ENCODE measurements at regions not wholly inside any gene's neighbourhood (a gene's known extent, or its start where the extent isn't known, plus 50 kb on each side); places are given as distances from the start of the nearest gene placed in this dataset.
"Not testable (repeated sequence)": the region's sequence is repeated elsewhere in the genome, so short reads cannot be mapped to it uniquely, and the experiment has no call there.

DNA sequence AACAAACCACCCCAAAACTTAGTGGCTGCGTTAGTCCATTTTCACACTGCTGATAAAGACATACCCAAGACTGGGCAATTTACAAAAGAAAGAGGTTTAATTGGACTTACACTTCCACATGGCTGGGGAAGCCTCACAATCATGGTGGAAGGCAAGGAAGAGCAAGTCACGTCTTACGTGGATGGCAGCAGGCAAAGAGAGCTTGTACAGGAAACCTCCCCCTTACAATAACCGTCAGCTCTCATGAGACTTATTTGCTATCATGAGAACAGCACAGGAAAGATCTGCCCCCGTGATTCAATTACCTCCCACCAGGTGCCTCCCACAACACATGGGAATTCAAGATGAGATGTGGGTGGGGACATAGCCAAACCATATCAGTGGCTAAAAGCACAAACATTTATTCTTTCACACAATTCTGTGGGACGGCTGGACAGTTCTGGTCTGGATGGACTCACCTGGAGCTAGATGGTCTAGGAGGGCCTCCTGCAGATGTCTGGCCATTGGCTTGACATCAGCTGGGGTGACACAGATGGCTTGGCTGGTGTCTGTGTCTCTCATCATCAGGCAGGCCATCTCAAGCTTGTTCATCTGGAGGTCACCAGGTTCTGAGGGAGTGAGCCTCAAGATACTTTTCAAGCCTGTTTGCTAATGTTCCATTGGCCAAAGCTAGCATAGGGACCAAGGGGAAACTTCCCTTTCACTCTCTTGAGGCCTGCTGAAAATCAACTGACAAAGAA is 104.1 kb downstream of the SMIM20 start:
- DNase-seq: not testable (repeated sequence)

DNA sequence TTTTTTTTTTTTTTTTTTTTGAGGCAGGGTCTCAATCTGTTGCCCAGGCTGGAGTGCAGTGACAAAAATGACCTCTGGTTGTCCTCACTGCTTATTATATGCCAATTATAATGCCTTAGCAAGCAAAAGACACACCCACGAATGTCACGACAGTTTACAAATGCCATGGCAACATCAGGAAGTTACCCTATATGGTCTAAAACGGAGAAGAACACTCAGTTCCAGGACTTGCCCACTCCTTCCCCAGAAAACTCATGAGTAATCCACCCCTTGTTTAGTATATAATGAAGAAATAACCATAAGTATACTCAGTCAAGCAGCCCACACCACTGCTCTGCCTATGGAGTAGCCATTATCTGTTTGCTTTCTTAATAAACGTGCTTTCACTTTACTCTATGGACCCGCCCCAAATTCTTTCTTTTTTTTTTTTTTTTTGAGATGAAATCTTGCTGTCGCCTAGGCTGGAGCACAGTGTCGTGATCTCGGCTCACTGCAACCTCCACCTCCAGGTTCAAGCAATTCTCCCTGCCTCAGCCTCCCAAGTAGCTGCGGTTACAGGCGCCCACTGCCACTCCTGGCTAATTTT is 106.2 kb downstream of the SMIM20 start:
- no peak for DNase-seq
- in situ Hi-C loops (cut with MboI; ENCODE audit: low pct_unique_long_range_greater_than_20kb, low sequenced_read_pairs): no loop called here

More for the DNA sequence above, 104.1 kb downstream of the SMIM20 start:
- in situ Hi-C loops (cut with MboI; ENCODE audit: low pct_unique_long_range_greater_than_20kb, low sequenced_read_pairs): not testable (repeated sequence)

GRCh38 chr4:26020881-26021280 is 106.9 kb downstream of the SMIM20 start:
- DNase-seq: no peak
- in situ Hi-C loops (cut with MboI; ENCODE audit: low pct_unique_long_range_greater_than_20kb, low sequenced_read_pairs): no loop called here

GRCh38 chr4:26021417-26022345 is 107.7 kb downstream of the SMIM20 start:
- no peak for DNase-seq
- in situ Hi-C loops (cut with MboI; ENCODE audit: low pct_unique_long_range_greater_than_20kb, low sequenced_read_pairs): no loop called here

DNA sequence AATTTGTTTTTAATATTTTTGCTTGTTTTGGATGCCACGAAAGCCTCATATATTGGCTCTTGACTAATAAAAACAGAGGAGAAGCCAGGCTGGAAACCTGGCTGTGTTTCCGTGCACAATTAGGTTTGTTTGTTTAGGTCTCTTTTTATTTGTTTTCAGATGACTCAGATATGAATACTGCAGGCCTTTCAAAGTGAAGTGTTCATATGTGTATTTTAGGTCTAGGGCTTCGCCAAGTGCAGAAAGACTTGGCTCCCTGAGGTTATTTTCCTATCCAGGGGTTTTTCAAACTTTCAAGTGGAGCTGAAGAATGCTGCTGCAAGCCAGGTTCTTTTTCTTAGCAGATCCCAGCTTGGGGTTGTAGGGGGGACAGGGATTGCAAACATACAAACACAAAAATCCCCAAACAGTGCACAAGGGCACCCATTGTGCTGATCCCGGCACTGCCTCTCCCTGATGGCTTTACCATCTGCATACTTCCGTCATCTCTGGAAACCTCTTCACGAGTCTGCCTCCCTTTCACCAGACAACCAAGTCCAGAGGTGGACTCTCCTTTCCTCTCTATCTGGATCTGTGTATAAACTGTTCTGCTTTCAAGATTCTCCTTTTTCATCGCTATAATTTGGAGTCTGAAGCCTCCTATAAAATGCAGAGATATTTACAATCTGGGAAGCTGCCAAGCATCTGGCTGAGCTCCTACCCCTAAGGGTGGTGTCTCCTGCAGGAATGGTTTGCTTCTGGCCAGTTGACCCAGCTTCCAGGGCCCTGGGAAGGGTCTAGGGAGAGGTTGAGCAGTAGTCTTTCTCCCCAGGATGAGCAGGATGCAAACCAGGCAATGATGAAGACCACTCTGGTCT is 108.6 kb downstream of the SMIM20 start:
- DNase-seq: no peak
- in situ Hi-C loops (cut with MboI; ENCODE audit: low pct_unique_long_range_greater_than_20kb, low sequenced_read_pairs): no loop called here

GRCh38 chr4:26023203-26023972 is 109.4 kb downstream of the SMIM20 start:
- in situ Hi-C loops (cut with MboI; ENCODE audit: low pct_unique_long_range_greater_than_20kb, low sequenced_read_pairs): no loop called here
- no peak for DNase-seq

GRCh38 chr4:26024079-26024478 is 110.1 kb downstream of the SMIM20 start:
- in situ Hi-C loops (cut with MboI; ENCODE audit: low pct_unique_long_range_greater_than_20kb, low sequenced_read_pairs): no loop called here
- no peak for DNase-seq

GRCh38 chr4:26028133-26028792 is 114.2 kb downstream of the SMIM20 start:
- in situ Hi-C loops (cut with MboI; ENCODE audit: low pct_unique_long_range_greater_than_20kb, low sequenced_read_pairs): no loop called here
- no peak for DNase-seq

DNA sequence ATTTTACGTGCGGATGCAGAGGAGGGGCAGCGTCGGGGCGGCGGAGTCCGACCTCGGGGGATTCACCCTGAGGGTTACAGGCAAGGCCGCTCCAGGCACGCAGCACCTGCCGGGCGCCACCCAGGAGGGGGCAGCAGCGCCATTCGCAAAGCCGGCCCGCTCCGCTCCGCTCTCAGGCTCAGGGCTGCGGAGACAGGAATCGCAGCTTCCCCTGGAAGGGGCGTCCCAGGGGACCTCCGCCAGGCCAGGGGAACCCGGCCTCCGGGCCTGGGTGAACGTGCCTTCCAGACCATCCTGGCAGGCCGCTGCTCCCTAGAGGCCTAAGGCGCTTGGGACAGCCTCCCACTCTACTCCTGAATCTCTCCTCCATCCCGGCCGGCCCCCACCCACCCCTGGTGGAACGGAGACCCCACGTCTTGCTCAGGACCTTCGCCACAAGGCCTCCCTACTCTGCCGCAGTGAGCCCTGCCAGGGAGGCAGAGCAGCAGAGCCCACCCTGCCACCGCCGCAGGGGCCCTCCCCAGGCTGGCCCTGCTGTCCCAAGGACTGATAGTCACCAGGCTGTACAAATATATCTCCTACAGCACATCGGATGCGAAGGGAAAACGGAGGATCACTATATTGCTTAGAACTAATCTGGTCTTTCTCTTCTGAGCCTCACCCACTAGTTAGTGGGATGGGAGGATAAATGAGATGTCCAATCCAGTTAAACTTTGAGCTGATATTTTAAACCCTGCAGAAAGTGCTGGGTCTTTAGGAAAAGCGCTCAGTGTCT is 115.0 kb downstream of the SMIM20 start:
- in situ Hi-C loops (cut with MboI; ENCODE audit: low pct_unique_long_range_greater_than_20kb, low sequenced_read_pairs): no loop called here
- DNase-seq: no peak

DNA sequence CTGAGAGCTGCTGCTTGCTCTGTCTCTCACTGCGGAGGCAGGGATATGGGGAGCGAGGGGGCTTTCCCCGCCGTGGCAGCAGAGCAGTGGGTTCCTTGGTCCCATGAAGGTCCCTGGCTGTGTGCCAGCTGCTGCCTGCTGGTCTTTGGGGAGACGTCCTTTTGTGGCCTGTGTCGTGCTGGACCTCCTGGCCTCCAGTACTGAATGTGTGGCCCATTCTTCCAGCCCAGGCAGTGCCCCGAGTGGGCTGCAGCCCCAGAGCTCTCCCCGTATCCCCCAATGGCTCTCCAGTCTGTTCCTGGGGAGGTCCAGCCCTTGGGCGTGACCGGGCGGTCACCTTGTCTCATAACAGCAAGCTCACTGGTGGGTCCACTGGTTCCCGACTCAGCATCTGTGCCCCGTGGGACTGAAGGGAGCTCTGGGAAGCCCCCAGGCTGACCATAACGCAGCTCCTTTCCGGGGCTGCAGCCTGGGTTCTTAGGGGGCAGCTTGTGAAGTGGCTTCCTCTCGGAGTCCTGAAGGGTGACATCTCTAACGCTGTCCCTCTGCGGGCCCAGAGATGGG is 115.6 kb downstream of the SMIM20 start:
- in situ Hi-C loops (cut with MboI; ENCODE audit: low pct_unique_long_range_greater_than_20kb, low sequenced_read_pairs): no loop called here

GRCh38 chr4:26030260-26030667 is 116.2 kb downstream of the SMIM20 start:
- no peak for DNase-seq
- in situ Hi-C loops (cut with MboI; ENCODE audit: low pct_unique_long_range_greater_than_20kb, low sequenced_read_pairs): no loop called here

More for the DNA sequence above, 115.6 kb downstream of the SMIM20 start:
- DNase-seq: no peak

GRCh38 chr4:26030780-26031179 is 116.8 kb downstream of the SMIM20 start:
- in situ Hi-C loops (cut with MboI; ENCODE audit: low pct_unique_long_range_greater_than_20kb, low sequenced_read_pairs): no loop called here
- no peak for DNase-seq

GRCh38 chr4:26031704-26032103 is 117.7 kb downstream of the SMIM20 start:
- DNase-seq: no peak
- in situ Hi-C loops (cut with MboI; ENCODE audit: low pct_unique_long_range_greater_than_20kb, low sequenced_read_pairs): no loop called here

DNA sequence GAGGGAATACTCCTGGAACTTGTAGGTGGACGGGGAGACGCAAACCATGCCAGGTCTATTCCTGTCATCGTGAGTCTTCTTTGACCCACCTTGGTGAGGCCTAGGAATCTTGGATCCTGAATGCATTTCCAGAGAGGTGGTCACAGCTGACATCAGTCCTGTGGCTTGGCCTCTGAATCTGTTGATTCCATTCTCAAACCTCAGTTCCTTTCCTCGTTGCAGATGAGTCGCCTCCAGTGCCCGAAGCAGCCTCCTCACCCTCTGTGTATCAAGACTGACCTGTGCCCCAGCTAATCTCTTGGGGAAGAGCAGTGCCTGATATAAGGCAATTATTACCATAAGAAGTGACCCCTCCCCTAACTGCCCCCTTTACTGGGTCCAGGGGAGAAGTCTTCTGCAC is 118.1 kb downstream of the SMIM20 start:
- in situ Hi-C loops (cut with MboI; ENCODE audit: low pct_unique_long_range_greater_than_20kb, low sequenced_read_pairs): no loop called here

DNA sequence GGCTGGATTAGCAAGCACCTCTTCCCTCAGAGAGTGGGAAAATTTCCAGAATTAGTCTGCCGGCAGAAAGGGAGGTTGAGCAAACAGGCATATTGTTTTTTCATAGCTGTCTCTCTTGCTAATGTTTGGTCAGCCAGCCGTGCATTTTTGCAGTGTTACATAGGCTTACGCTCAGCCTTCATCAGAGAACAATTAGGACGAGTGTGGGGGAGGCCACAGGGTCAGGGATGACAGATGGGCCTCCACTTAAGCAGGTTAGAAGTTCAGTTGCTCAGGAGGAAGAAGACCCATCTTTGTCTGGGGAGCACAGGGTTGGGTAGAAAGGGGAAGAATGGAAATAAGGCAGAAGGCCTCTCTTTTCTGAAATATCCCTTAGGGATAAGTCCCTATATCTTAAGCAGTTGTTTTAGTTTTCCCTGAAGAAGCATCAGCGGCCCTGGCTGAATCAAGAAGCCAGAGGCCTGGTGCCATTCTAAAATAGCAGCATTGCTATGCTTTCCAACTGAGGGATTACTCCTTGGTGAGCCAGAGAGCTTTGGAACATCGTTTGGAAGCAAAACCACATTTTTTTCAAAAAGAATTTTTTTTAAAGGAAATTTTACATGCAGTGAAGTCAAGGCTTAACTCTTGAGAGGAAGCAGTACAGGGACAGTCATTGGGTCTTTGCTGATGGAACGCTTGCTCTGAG is 118.8 kb downstream of the SMIM20 start:
- in situ Hi-C loops (cut with MboI; ENCODE audit: low pct_unique_long_range_greater_than_20kb, low sequenced_read_pairs): no loop called here
- DNase-seq: no peak

More for the DNA sequence above, 118.1 kb downstream of the SMIM20 start:
- no peak for DNase-seq

- DNase-seq: no peak
- in situ Hi-C loops (cut with MboI; ENCODE audit: low pct_unique_long_range_greater_than_20kb, low sequenced_read_pairs): no loop called here
Measured at GRCh38 chr4:26033389-26033788, 119.4 kb downstream of the SMIM20 start.
